ENCODE measurements at regions not wholly inside any gene's neighbourhood (a gene's known extent, or its start where the extent isn't known, plus 50 kb on each side); places are given as distances from the start of the nearest gene placed in this dataset.

- no peak overlapping the region for H3K27ac Mint-ChIP-seq
- H3K4me1 Mint-ChIP-seq, result no peaks in the 10 kb centered on the region
- no peak for DNase-seq
- no peaks in the 10 kb centered on the region for H3K27me3 Mint-ChIP-seq (ENCODE audit: low read depth in 3 of 3)
- H3K9me3 Mint-ChIP-seq, result peaks cover 5 to 24% (median 10%) of the 10 kb centered on the region in 6 donors
- H3K4me3 Mint-ChIP-seq, result no peak overlapping the region
- H3K36me3 Mint-ChIP-seq, result no peaks in the 10 kb centered on the region
Observed at GRCh38 chr13:90427322-90428272, 919.9 kb upstream of the MIR17HG start.

GRCh38 chr13:90428522-90429210 lies 918.8 kb upstream of the MIR17HG start:
- Mint-ChIP-seq H3K4me3 (no peak overlapping the region), H3K36me3 (no peaks in the 10 kb centered on the region), H3K27ac (no peak overlapping the region)

GRCh38 chr13:90430127-90430526 lies 917.4 kb upstream of the MIR17HG start:
- H3K9me3 Mint-ChIP-seq, result peaks cover 7 to 37% (median 16%) of the 10 kb centered on the region in 6 donors
- no peaks in the 10 kb centered on the region for H3K27me3 Mint-ChIP-seq (ENCODE audit: low read depth in 3 of 3)
- DNase-seq, result no peak
- H3K36me3 Mint-ChIP-seq, result no peaks in the 10 kb centered on the region
- no peak overlapping the region for H3K27ac Mint-ChIP-seq
- H3K4me1 Mint-ChIP-seq, result no peaks in the 10 kb centered on the region
- H3K4me3 Mint-ChIP-seq, result no peak overlapping the region

More at GRCh38 chr13:90428522-90429210, 918.8 kb upstream of the MIR17HG start:
- DNase-seq, result no peak
- H3K9me3 Mint-ChIP-seq, result peaks cover 9 to 30% (median 11%) of the 10 kb centered on the region in 6 donors
- H3K4me1 Mint-ChIP-seq, result no peaks in the 10 kb centered on the region
- no peaks in the 10 kb centered on the region for H3K27me3 Mint-ChIP-seq (ENCODE audit: low read depth in 3 of 3)

GRCh38 chr13:90436697-90437096 lies 910.8 kb upstream of the MIR17HG start:
- Mint-ChIP-seq H3K4me1 (no peaks in the 10 kb centered on the region), H3K27me3 (ENCODE audit: low read depth in 3 of 3) (no peaks in the 10 kb centered on the region), H3K9me3 (peaks cover 4 to 27% (median 15%) of the 10 kb centered on the region in 6 donors), H3K4me3 (no peak overlapping the region), H3K27ac (no peak overlapping the region), H3K36me3 (no peaks in the 10 kb centered on the region)
- DNase-seq, result no peak

- Mint-ChIP-seq H3K27me3 (ENCODE audit: low read depth in 3 of 3) (no peaks in the 10 kb centered on the region), H3K9me3 (peaks cover 4 to 30% (median 8%) of the 10 kb centered on the region in 6 donors), H3K36me3 (no peaks in the 10 kb centered on the region), H3K27ac (no peak overlapping the region), H3K4me3 (no peak overlapping the region), H3K4me1 (no peaks in the 10 kb centered on the region)
- DNase-seq, result no peak
Observed at GRCh38 chr13:90438576-90438975, 908.9 kb upstream of the MIR17HG start.

- no peak for DNase-seq
- H3K27me3 Mint-ChIP-seq (ENCODE audit: low read depth in 3 of 3), result no peaks in the 10 kb centered on the region
- H3K27ac Mint-ChIP-seq, result no peak overlapping the region
- H3K4me1 Mint-ChIP-seq, result no peaks in the 10 kb centered on the region
- no peak overlapping the region for H3K4me3 Mint-ChIP-seq
- peaks cover 5 to 37% (median 16%) of the 10 kb centered on the region in 6 donors for H3K9me3 Mint-ChIP-seq
- peaks cover 0 to 5% (median 3%) of the 10 kb centered on the region in 3 donors for H3K36me3 Mint-ChIP-seq
Observed at GRCh38 chr13:90443268-90443667, 904.2 kb upstream of the MIR17HG start.

- peaks cover 0 to 2% (median 2%) of the 10 kb centered on the region in 3 donors for H3K27me3 Mint-ChIP-seq (ENCODE audit: low read depth in 3 of 3)
- no peak overlapping the region for H3K4me3 Mint-ChIP-seq
- DNase-seq, result no peak
- H3K36me3 Mint-ChIP-seq, result peaks cover 0 to 5% (median 3%) of the 10 kb centered on the region in 3 donors
- no peaks in the 10 kb centered on the region for H3K4me1 Mint-ChIP-seq
- no peak overlapping the region for H3K27ac Mint-ChIP-seq
- H3K9me3 Mint-ChIP-seq, result peaks cover 5 to 41% (median 18%) of the 10 kb centered on the region in 6 donors
Observed at GRCh38 chr13:90444232-90444631, 903.3 kb upstream of the MIR17HG start.

- Mint-ChIP-seq H3K27ac (no peak overlapping the region), H3K27me3 (ENCODE audit: low read depth in 3 of 3) (peaks cover 0 to 2% (median 2%) of the 10 kb centered on the region in 3 donors), H3K4me3 (no peak overlapping the region), H3K36me3 (peaks cover 0 to 5% (median 3%) of the 10 kb centered on the region in 3 donors), H3K9me3 (peaks cover 5 to 41% (median 20%) of the 10 kb centered on the region in 6 donors), H3K4me1 (no peaks in the 10 kb centered on the region)
- DNase-seq, result no peak
Observed at GRCh38 chr13:90445179-90445578, 902.3 kb upstream of the MIR17HG start.

GRCh38 chr13:90447034-90447733 lies 900.3 kb upstream of the MIR17HG start:
- no peak overlapping the region for H3K27ac Mint-ChIP-seq
- H3K4me3 Mint-ChIP-seq, result no peak overlapping the region
- H3K36me3 Mint-ChIP-seq, result peaks cover 0 to 5% (median 3%) of the 10 kb centered on the region in 3 donors
- peaks cover 0 to 2% (median 2%) of the 10 kb centered on the region in 3 donors for H3K27me3 Mint-ChIP-seq (ENCODE audit: low read depth in 3 of 3)
- H3K4me1 Mint-ChIP-seq, result no peaks in the 10 kb centered on the region
- peaks cover 5 to 45% (median 19%) of the 10 kb centered on the region in 6 donors for H3K9me3 Mint-ChIP-seq
- no peak for DNase-seq

GRCh38 chr13:90447734-90448101 lies 899.8 kb upstream of the MIR17HG start:
- Mint-ChIP-seq H3K4me1 (no peaks in the 10 kb centered on the region), H3K9me3 (peaks cover 7 to 44% (median 16%) of the 10 kb centered on the region in 6 donors), H3K36me3 (peaks cover 0 to 5% (median 3%) of the 10 kb centered on the region in 3 donors), H3K27me3 (ENCODE audit: low read depth in 3 of 3) (peaks cover 0 to 2% (median 2%) of the 10 kb centered on the region in 3 donors), H3K4me3 (no peak overlapping the region), H3K27ac (no peak overlapping the region)
- DNase-seq, result no peak

GRCh38 chr13:90448466-90449037 lies 898.9 kb upstream of the MIR17HG start:
- H3K4me1 Mint-ChIP-seq, result no peaks in the 10 kb centered on the region
- H3K36me3 Mint-ChIP-seq, result peaks cover 0 to 5% (median 3%) of the 10 kb centered on the region in 3 donors
- H3K9me3 Mint-ChIP-seq, result peaks cover 8 to 52% (median 16%) of the 10 kb centered on the region in 6 donors
- H3K27ac Mint-ChIP-seq, result no peak overlapping the region
- H3K27me3 Mint-ChIP-seq (ENCODE audit: low read depth in 3 of 3), result peaks cover 0 to 2% (median 2%) of the 10 kb centered on the region in 3 donors
- DNase-seq, result no peak
- H3K4me3 Mint-ChIP-seq, result no peak overlapping the region

- DNase-seq, result no peak
- Mint-ChIP-seq H3K36me3 (no peaks in the 10 kb centered on the region), H3K9me3 (peaks cover 11 to 30% (median 17%) of the 10 kb centered on the region in 6 donors), H3K4me3 (no peak overlapping the region), H3K27me3 (ENCODE audit: low read depth in 3 of 3) (peaks cover 0 to 2% (median 2%) of the 10 kb centered on the region in 3 donors), H3K4me1 (no peaks in the 10 kb centered on the region), H3K27ac (no peak overlapping the region)
Observed at GRCh38 chr13:90453342-90453741, 894.1 kb upstream of the MIR17HG start.

- no peak for DNase-seq
- no peak overlapping the region for H3K27ac Mint-ChIP-seq
- H3K9me3 Mint-ChIP-seq, result peaks cover 11 to 32% (median 16%) of the 10 kb centered on the region in 6 donors
- no peaks in the 10 kb centered on the region for H3K4me1 Mint-ChIP-seq
- no peaks in the 10 kb centered on the region for H3K36me3 Mint-ChIP-seq
- H3K4me3 Mint-ChIP-seq, result no peak overlapping the region
- H3K27me3 Mint-ChIP-seq (ENCODE audit: low read depth in 3 of 3), result no peaks in the 10 kb centered on the region
Observed at GRCh38 chr13:90454002-90454636, 893.4 kb upstream of the MIR17HG start.

All from immature natural killer cell (primary cell).